ENCODE measurements at regions not wholly inside any gene's neighbourhood (a gene's known extent, or its start where the extent isn't known, plus 50 kb on each side); places are given as distances from the start of the nearest gene placed in this dataset.
A peak's percentile ranks its signal among the peaks of the same experiment; 100 is the strongest.

GRCh38 chr11:23540101-23540561 is 679.9 kb upstream of the CCDC179 start:
- H3K27me3 ChIP-seq (ENCODE audit: insufficient read depth in 3 of 3, low read length in 2 of 3): peaks cover 0 to 3% (median 0%) of the 10 kb centered on the region in 3 donors
- H3K4me1 ChIP-seq: no peaks in the 10 kb centered on the region
- no peak overlapping the region for H3K27ac ChIP-seq
- no peaks in the 10 kb centered on the region for H3K36me3 ChIP-seq (ENCODE audit: insufficient read depth in 1 of 2, low read depth in 1 of 2)
- no peak overlapping the region for H3K4me3 ChIP-seq
- DNase-seq: no peak
- WGBS, 3 donors: 4 to 8% (median 7%) methylated on average over 8 of the region's 8 CpGs
- H3K9me3 ChIP-seq: peaks cover 3% of the 10 kb centered on the region
- intact Hi-C loops (cut with DNase I): no loop called here
- peak in 3 of 4 donors; percentile 41 to 56 (median 45) for ATAC-seq
- peak; percentile 32 for TF ChIP-seq CTCF (IDR thresholded peaks at IDR 0.05)

GRCh38 chr11:23542189-23542588 is 681.9 kb upstream of the CCDC179 start:
- WGBS, 3 donors: 79 to 89% (median 84%) methylated on average over 1 of the region's 1 CpG
- H3K36me3 ChIP-seq (ENCODE audit: insufficient read depth in 1 of 2, low read depth in 1 of 2): no peaks in the 10 kb centered on the region
- no peaks in the 10 kb centered on the region for H3K4me1 ChIP-seq
- H3K9me3 ChIP-seq: no peaks in the 10 kb centered on the region
- DNase-seq (no peak), ATAC-seq (no peak)
- no peak overlapping the region for H3K4me3 ChIP-seq
- no peak for TF ChIP-seq CTCF (IDR thresholded peaks at IDR 0.05)
- peaks cover 0 to 3% (median 0%) of the 10 kb centered on the region in 3 donors for H3K27me3 ChIP-seq (ENCODE audit: insufficient read depth in 3 of 3, low read length in 2 of 3)
- intact Hi-C loops (cut with DNase I): no loop called here
- no peak overlapping the region for H3K27ac ChIP-seq

- ATAC-seq: no peak
- no peak for DNase-seq
- WGBS, 3 donors: 71 to 82% (median 78%) methylated on average over 3 of the region's 3 CpGs
- H3K27ac ChIP-seq: no peak overlapping the region
- TF ChIP-seq CTCF (IDR thresholded peaks at IDR 0.05): no peak
- intact Hi-C loops (cut with DNase I): no loop called here
- no peaks in the 10 kb centered on the region for H3K9me3 ChIP-seq
- no peak overlapping the region for H3K4me3 ChIP-seq
- H3K36me3 ChIP-seq (ENCODE audit: insufficient read depth in 1 of 2, low read depth in 1 of 2): no peaks in the 10 kb centered on the region
- H3K4me1 ChIP-seq: no peaks in the 10 kb centered on the region
- peaks cover 0 to 3% (median 0%) of the 10 kb centered on the region in 3 donors for H3K27me3 ChIP-seq (ENCODE audit: insufficient read depth in 3 of 3, low read length in 2 of 3)
These were observed 682.5 kb upstream of the CCDC179 start for GRCh38 chr11:23542816-23543215.

GRCh38 chr11:23543651-23544222 is 683.5 kb upstream of the CCDC179 start:
- DNase-seq (no peak), ATAC-seq (no peak)
- Histone ChIP-seq H3K9me3 (no peaks in the 10 kb centered on the region), H3K27ac (no peak overlapping the region), H3K36me3 (ENCODE audit: insufficient read depth in 1 of 2, low read depth in 1 of 2) (no peaks in the 10 kb centered on the region), H3K4me1 (no peaks in the 10 kb centered on the region), H3K4me3 (no peak overlapping the region), H3K27me3 (ENCODE audit: insufficient read depth in 3 of 3, low read length in 2 of 3) (peaks cover 0 to 3% (median 0%) of the 10 kb centered on the region in 3 donors)
- TF ChIP-seq CTCF (IDR thresholded peaks at IDR 0.05): no peak
- WGBS, 3 donors: 43 to 51% (median 45%) methylated on average over 3 of the region's 3 CpGs
- intact Hi-C loops (cut with DNase I): no loop called here

GRCh38 chr11:23551706-23552105 is 691.4 kb upstream of the CCDC179 start:
- Histone ChIP-seq H3K27ac (no peak overlapping the region), H3K36me3 (ENCODE audit: insufficient read depth in 1 of 2, low read depth in 1 of 2) (no peaks in the 10 kb centered on the region), H3K4me1 (no peaks in the 10 kb centered on the region), H3K4me3 (no peak overlapping the region), H3K9me3 (no peaks in the 10 kb centered on the region), H3K27me3 (ENCODE audit: insufficient read depth in 3 of 3, low read length in 2 of 3) (no peaks in the 10 kb centered on the region)
- intact Hi-C loops (cut with DNase I): no loop called here
- DNase-seq: no peak
- no peak for ATAC-seq
- 76 to 97% (median 81%) methylated on average over 1 of the region's 1 CpG for WGBS, 3 donors
- no peak for TF ChIP-seq CTCF (IDR thresholded peaks at IDR 0.05)
